ENCODE measurements at regions not wholly inside any gene's neighbourhood (a gene's known extent, or its start where the extent isn't known, plus 50 kb on each side); places are given as distances from the start of the nearest gene placed in this dataset.

DNA sequence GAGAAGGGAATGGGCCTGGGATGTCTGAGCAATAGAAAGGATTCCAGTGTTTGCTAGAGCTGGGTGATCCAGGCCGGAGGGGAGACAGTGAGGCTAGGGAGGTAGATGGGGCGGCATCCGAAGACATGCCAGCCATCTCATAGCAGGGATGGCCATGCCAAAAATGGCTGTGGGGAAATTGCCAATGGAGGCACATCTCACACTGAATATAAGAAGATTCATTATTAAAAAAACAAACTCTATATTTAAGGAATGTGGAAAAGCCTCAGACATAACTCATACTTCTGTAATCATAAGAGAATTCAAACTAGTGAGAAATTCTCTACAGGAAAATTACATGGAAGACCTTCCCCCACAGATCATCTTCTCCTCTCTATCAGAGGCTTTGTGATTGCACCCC is 289.2 kb downstream of the FGF9 start:
- no peak for FAIRE-seq

DNA sequence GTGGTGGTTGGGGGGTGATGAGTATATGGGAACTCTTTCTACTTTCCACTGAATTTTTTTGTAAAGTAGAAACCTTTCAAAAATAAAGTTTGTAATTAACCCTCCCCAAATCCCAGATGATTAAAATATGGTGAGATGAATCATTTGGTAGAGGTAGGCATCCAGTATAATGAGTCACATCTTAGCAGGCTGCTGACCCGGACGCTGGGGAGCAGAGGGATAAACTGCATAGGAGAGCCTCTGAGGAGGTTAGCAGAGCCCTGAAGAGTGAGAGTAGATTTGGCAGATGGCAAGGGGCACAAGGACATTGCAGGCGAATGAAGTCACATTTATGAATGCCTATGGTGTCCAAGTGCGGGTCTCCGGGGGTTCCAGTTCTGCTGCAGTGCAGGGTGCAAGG is 293.8 kb downstream of the FGF9 start:
- no peak for DNase-seq (ENCODE audit: low spot score)
- no peak for FAIRE-seq

More for the DNA sequence above, 289.2 kb downstream of the FGF9 start:
- no peak for DNase-seq (ENCODE audit: low spot score)

DNA sequence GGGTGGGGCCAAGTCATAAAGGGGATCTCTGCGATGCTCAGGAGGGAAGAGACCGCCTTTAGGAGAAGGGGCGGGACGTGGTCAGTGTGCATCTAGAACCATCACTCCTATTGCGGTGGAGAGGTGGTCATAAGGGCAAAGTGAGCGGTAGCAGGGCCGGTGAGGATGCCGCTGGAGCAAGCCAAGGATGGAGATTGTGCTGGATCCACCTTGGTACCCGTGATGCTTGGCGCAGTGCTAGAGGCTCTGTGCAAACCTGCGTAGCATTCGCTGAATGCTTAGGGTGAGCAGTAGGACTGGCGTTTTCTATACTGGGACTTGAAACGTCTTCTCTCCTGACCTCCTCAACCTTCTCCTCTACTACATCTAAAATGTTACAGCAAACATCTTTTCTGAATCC is 294.2 kb downstream of the FGF9 start:
- no peak for FAIRE-seq
- DNase-seq (ENCODE audit: low spot score), result no peak

DNA sequence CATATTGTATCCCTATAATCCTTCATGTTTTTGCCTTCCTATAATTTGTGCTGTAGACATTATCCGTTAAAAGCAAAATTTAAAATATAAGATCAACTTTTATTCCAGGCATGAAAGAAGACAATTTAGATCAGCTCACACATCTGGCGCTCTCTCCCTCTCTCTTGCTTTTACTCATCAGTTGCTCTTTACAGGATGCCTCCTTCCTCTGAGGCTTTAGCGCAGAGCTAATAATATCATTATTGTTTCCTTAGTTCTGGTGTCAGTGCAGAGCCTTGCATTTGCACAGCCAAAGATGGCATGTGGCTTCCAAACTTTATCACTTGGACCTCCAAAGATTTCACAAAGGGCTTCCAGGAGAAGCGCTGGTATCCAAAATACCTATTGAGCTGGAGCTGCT is 295.1 kb downstream of the FGF9 start:
- FAIRE-seq, result no peak
- no peak for DNase-seq (ENCODE audit: low spot score)

GRCh38 chr13:21967871-21968270 is 297.0 kb downstream of the FGF9 start:
- FAIRE-seq, result no peak
- DNase-seq (ENCODE audit: low spot score), result no peak

DNA sequence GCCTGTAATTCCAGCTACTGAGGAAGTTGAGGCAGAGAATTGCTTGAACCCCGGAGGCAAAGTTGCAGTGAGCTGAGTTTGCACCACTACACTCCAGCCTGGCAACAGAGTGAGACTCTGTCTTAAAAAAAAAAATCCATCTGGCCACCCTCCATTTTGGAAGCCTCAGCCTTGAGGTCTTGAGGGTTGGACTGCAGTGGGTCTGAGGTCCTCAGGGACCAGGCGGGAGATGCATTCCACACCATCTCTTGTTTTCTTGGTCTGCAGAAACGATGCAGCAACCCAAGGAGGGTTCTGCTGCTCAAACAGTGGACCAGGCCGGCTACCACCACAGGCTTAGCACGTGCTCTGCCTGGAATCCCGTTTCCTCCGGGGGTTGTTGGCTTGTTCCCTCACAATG is 299.3 kb downstream of the FGF9 start:
- no peak for DNase-seq (ENCODE audit: low spot score)
- FAIRE-seq, result no peak

DNA sequence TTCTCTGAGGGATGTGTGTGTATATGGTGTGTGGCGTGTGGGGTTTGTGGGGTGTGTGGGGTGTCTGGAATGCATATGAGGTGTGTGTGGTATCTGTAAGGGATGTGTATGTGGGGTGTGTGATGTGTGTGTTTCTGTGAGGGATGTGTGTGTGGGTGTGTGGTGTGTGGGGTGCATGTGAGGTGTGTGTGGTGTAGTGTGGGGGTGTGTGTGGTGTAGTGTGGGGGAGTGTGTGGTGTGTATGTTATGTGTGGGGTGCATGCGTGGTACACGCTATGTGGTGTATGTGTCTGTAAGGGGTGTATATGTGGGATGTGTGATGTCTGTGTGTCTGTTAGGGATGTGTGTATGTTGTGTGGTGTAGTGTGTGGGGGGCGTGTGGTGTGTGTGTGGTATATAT is 300.0 kb downstream of the FGF9 start:
- no peak for FAIRE-seq
- DNase-seq (ENCODE audit: low spot score), result no peak

GRCh38 chr13:21971662-21972621 is 301.1 kb downstream of the FGF9 start:
- FAIRE-seq (no peak), DNase-seq (ENCODE audit: low spot score) (no peak)

GRCh38 chr13:21973437-21974125 is 302.7 kb downstream of the FGF9 start:
- no peak for DNase-seq (ENCODE audit: low spot score)
- FAIRE-seq, result no peak

DNA sequence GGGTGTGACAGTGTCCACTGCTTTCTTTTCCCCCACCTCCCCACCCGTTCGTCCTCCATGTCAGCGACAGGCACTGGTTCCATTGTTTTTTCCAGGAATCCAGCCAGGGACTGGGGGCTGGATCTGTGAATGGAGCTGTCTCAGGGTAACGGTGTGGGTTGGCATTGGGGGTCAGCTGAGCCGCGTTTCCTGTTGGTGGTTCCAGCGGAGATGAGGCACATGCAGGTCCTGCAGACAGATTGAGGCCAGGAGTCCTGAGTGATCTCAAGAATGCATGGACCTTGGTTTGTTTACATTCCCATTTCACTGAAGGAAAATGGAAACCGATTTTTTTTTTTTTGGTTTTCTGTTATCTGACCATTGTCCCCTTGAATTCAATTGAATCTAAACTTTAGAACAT is 303.9 kb downstream of the FGF9 start:
- DNase-seq (ENCODE audit: low spot score), result no peak
- FAIRE-seq, result no peak

- FAIRE-seq (no peak), DNase-seq (ENCODE audit: low spot score) (no peak)
These were observed 305.3 kb downstream of the FGF9 start for GRCh38 chr13:21976159-21976558.

DNA sequence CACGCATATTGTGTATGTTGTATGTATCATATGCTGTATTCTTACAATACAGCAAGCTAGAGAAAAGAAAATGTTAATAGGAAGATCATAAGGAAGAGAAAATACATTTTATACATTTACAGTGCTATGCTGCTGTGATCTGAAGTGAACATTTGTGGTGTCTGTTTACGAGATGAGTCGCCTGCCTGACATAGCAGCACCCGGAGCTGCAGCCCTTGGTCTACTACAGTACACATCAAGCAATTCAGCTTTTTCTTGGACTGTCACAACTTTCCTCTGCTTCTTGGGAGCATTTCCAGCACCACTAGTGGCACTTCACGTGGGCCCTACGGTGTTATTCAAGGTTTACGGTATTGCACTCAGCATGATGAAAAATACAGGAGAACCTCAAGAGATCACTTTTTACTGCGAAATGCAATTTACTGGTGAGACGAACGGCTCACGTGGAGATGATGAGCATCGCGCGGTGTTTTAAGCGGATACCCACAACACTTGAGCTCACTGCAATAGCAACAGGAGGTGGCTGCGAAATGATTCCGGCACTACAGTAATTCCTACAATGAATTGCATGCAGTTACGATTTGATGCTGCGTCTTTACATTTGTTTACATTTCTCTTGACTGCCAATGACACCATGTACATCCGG is 308.4 kb downstream of the FGF9 start:
- DNase-seq (ENCODE audit: low spot score) (no peak), FAIRE-seq (no peak)

DNA sequence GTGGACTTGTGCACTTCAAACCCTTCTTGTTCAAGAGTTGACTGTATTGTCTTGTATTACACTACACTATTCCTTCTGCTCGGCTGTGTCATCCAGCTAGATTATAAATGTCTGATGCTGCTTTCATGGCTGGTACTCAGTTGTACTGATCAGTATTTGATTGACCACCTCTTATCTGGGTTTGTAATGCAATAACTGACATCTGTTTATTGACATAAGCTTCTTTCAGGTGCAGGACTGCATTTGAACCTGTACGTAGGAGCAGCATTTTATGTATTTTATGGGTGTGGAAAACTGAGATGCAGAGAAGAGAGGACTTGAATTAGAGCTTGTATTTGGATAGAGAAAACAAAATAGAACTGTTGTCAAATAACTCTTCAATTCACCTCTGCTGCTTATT is 309.2 kb downstream of the FGF9 start:
- FAIRE-seq (no peak), DNase-seq (ENCODE audit: low spot score) (no peak)

DNA sequence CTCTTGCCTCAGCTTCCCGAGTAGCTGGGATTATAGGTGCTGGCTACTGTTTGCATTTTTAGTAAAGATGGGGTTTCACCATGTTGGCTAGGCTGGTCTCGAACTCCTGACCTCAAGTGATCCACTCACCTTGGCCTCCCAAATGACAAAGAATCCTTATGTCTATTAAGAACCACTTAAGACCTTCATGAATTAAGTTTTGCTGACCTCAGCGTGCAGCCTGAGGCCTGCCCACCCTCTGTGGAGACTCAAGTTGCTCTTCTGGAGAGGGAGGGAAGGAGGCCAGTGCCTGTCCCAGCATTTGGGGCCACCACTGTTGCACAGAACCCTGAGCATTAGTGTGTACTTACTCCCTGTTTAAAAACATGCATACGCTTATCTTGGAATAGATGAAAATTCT is 313.3 kb downstream of the FGF9 start:
- FAIRE-seq (no peak), DNase-seq (ENCODE audit: low spot score) (no peak)

GRCh38 chr13:21986602-21987001 is 315.7 kb downstream of the FGF9 start:
- no peak for DNase-seq (ENCODE audit: low spot score)
- FAIRE-seq, result no peak

DNA sequence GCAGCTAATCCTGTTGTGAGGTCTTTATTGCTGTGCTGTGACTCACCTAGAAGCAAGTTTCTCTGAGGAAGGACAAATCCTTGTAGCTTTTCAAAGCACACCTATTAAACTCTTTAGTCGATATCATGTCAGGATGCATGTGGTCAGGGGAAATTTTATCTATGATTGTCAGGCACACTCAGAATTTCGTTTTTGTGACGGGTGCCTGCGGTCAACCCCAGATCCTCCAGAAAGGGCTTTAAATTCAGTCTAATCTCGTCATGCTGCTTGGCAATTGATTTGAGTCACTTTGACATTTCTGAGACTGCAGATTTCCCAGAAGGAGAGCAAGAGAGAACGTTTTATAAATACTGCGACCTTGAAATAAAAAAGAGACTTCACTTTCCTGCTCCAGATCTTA is 316.9 kb downstream of the FGF9 start:
- no peak for FAIRE-seq
- no peak for DNase-seq (ENCODE audit: low spot score)

- FAIRE-seq (no peak), DNase-seq (ENCODE audit: low spot score) (no peak)
These were observed 317.8 kb downstream of the FGF9 start for GRCh38 chr13:21988624-21989023.

GRCh38 chr13:21996049-21996448 is 325.2 kb downstream of the FGF9 start:
- FAIRE-seq, result no peak
- no peak for DNase-seq (ENCODE audit: low spot score)

DNA sequence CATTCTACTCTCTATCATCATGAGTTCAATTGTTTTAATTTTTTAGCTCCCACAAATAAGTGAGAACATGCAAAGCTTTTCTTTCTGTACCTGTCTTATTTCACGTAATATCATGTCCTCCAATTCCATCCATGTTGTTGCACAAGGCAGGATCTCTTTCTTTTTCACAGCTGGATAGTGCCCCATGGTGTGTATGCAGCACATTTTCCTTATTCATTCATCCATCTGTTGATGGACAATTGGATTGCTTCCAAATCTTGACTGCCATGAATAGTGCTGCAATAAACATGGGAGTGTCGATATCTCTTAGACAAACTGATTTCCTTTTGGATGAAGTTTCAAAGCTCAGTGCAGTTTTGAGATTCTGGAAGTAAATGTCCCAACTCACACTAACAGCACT is 326.9 kb downstream of the FGF9 start:
- FAIRE-seq (no peak), DNase-seq (ENCODE audit: low spot score) (no peak)

DNA sequence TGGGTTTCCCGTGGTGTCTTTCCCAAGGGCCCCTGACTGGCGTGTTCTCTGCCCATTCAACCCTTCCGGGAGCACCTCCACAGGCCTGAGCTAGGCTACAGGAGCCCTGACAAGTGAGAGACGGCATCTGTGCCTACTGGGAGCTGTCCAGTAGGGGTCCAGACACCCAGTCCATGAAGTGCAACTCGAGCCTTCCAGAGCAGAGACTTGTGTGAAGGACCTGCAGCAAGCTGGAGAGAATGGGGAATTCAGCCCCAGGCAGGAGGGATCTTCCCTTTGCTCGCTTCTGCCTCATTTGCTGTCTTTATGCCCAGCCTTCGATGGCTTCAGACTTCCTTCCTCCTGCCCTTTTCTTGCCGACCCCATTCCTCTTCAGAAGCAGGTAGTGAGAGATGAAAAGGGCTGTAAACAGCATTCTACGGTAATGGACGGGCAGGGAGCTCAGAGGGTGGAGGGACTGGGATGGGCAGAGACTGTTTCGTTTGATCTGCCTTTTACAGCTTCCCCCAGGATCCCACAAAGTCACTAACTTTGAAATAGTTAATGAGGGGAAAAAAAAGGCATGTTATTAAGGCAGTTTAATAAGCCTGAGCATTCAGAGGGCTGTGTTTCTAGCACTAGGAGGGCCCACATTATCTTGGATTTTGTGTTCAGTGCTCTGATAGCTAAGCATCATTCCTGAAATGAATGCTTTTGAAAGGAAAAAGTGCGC is 327.6 kb downstream of the FGF9 start:
- DNase-seq (ENCODE audit: low spot score), result no peak

GRCh38 chr13:21999666-22000065 is 328.8 kb downstream of the FGF9 start:
- FAIRE-seq, result no peak
- no peak for DNase-seq (ENCODE audit: low spot score)

More for the DNA sequence above, 327.6 kb downstream of the FGF9 start:
- FAIRE-seq, result no peak

DNA sequence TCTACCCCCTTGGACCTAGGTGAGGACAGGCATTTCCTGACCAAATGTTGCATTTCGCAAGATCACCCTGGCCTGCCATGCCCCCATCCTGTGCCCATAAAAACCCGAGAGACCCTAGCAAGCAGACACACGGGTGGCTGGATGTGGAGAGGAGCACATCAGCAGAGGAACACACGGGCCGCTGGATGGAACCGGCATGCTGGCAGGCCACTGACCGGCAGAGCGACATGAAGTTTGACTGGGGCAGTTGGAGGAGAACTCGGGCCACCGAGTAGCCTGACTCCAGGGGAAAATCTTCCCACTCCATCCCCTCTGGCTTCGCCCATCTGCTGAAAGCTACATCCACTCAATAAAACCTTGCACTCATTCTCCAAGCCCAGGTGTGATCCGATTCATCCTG is 329.3 kb downstream of the FGF9 start:
- FAIRE-seq (no peak), DNase-seq (ENCODE audit: low spot score) (no peak)
